Coronary artery (tissue), 2 donors: ENCODE measurements at regions not wholly inside any gene's neighbourhood (a gene's known extent, or its start where the extent isn't known, plus 50 kb on each side); places are given as distances from the start of the nearest gene placed in this dataset.

Experiments
- DNase-seq: peaks from one replicate; pipeline ENCODE4 v3.0.0-alpha.2; 2017; ENCODE audit warnings: low spot score
- H3K27ac ChIP-seq, 2 donors: fragments of 200-600 bp; sonication (generic); one replicate each; pipeline ENCODE4 v1.5.1; 2016 to 2019
- H3K4me3 ChIP-seq: fragments of 200-600 bp; sonication (generic); 2 replicates; pipeline ENCODE4 v1.5.1; 2016; ENCODE audit warnings: mild to moderate bottlenecking, moderate library complexity
- TF ChIP-seq, protein P1 (sequence below): fragments of 200-600 bp; sonication (generic); IDR thresholded peaks from one replicate; pipeline ENCODE4 v1.5.1; 2019; ENCODE audit warnings: antibody characterized with exemption

- TF ChIP-seq, protein P1, sequence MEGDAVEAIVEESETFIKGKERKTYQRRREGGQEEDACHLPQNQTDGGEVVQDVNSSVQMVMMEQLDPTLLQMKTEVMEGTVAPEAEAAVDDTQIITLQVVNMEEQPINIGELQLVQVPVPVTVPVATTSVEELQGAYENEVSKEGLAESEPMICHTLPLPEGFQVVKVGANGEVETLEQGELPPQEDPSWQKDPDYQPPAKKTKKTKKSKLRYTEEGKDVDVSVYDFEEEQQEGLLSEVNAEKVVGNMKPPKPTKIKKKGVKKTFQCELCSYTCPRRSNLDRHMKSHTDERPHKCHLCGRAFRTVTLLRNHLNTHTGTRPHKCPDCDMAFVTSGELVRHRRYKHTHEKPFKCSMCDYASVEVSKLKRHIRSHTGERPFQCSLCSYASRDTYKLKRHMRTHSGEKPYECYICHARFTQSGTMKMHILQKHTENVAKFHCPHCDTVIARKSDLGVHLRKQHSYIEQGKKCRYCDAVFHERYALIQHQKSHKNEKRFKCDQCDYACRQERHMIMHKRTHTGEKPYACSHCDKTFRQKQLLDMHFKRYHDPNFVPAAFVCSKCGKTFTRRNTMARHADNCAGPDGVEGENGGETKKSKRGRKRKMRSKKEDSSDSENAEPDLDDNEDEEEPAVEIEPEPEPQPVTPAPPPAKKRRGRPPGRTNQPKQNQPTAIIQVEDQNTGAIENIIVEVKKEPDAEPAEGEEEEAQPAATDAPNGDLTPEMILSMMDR = no peak
- Histone ChIP-seq H3K27ac (no peak overlapping the region), H3K4me3 (no peak overlapping the region)
- DNase-seq = no peak
These were observed 209.7 kb downstream of the BCAT1 start for GRCh38 chr12:24739106-24739779.

DNA sequence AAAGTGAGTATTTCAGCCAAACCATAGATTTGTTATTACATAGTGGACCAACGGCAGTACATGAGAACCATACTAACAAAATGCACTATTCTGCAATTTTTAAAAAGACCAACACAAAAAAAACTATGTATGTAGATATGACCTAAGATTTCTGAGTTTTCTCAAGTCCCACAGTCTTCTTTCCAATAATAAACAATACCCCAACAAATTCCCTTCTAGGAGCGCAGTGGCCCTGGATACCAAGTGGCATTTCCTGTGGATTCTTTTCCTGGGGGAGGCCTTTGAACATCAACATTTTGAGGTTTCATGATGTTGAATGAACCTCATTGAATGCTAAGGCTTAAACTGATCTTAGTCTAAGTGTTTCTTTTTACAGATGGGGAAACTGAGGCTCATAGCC, 210.5 kb downstream of the BCAT1 start:
- Histone ChIP-seq H3K4me3 (no peak overlapping the region), H3K27ac (no peak overlapping the region)
- TF ChIP-seq, protein P1 = no peak
- DNase-seq = no peak

DNA sequence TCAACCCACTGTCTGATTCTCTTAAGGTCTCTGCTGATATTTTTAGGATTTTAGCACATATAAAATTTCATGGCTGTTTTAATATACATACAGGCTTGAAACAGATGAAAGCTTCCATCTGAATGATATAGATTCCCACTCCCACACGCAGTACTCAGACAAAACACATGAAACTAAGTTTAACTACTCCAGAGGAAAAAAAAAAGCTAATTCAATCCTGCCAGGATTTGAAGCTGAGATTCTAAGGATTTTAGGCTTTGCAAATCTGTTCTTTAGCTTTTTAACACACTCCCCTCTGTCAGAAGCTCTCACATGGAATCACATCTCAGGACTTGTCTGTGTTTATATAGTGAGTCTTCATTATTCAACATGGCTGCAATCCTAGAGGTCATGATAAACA, 217.3 kb downstream of the BCAT1 start:
- no peak overlapping the region for H3K4me3 ChIP-seq
- no peak overlapping the region for H3K27ac ChIP-seq
- DNase-seq = no peak
- TF ChIP-seq, protein P1 = no peak

- TF ChIP-seq, protein P1 = no peak
- Histone ChIP-seq H3K4me3 (no peak overlapping the region), H3K27ac (no peak overlapping the region)
- no peak for DNase-seq
These were observed 218.4 kb downstream of the BCAT1 start for GRCh38 chr12:24730489-24730896.

DNA sequence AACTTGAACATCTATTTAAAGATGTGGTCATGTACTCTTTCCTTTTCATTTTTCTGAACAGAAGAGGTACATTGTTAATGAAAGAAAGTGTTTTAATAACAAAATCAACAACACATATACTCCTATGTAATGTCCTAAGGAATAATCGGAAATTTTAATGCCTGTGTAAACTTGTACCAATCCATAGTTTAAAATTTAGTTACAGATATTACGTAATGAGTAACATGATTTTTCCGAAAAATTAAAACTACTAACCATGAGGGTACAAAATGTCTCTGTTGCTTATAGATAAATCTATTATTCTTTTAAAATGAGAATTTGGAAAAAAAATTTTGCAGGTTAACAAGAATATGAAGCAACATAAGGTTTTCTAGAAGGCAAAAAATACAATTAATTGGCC, 220.1 kb downstream of the BCAT1 start:
- TF ChIP-seq, protein P1 = no peak
- no peak overlapping the region for H3K4me3 ChIP-seq
- no peak overlapping the region for H3K27ac ChIP-seq
- no peak for DNase-seq

- H3K4me3 ChIP-seq = no peak overlapping the region
- H3K27ac ChIP-seq = no peak overlapping the region
- no peak for DNase-seq
- TF ChIP-seq, protein P1 = no peak
These were observed 220.5 kb downstream of the BCAT1 start for GRCh38 chr12:24728366-24728765.

GRCh38 chr12:24725616-24726015, 223.3 kb downstream of the BCAT1 start:
- no peak for DNase-seq
- Histone ChIP-seq H3K4me3 (no peak overlapping the region), H3K27ac (no peak overlapping the region)
- TF ChIP-seq, protein P1 = no peak
